ENCODE measurements at regions not wholly inside any gene's neighbourhood (a gene's known extent, or its start where the extent isn't known, plus 50 kb on each side); places are given as distances from the start of the nearest gene placed in this dataset.

GRCh38 chr6:90787446-90787845 lies 200.6 kb upstream of the MAP3K7 start:
- TF ChIP-seq, protein P1, sequence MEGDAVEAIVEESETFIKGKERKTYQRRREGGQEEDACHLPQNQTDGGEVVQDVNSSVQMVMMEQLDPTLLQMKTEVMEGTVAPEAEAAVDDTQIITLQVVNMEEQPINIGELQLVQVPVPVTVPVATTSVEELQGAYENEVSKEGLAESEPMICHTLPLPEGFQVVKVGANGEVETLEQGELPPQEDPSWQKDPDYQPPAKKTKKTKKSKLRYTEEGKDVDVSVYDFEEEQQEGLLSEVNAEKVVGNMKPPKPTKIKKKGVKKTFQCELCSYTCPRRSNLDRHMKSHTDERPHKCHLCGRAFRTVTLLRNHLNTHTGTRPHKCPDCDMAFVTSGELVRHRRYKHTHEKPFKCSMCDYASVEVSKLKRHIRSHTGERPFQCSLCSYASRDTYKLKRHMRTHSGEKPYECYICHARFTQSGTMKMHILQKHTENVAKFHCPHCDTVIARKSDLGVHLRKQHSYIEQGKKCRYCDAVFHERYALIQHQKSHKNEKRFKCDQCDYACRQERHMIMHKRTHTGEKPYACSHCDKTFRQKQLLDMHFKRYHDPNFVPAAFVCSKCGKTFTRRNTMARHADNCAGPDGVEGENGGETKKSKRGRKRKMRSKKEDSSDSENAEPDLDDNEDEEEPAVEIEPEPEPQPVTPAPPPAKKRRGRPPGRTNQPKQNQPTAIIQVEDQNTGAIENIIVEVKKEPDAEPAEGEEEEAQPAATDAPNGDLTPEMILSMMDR (conservative IDR thresholded peaks at IDR 0.05 in 1 of 2, IDR thresholded peaks at IDR 0.05 in 1 of 2; ENCODE audit: extremely low read depth in 1 of 2, insufficient read depth in 1 of 2, low read depth in 1 of 2, low read length in 2 of 2) = no peak
- no peak for TF ChIP-seq EZH2 (IDR thresholded peaks at IDR 0.05; ENCODE audit: borderline replicate concordance, low read length)

Data from mammary epithelial cell (primary cell).